NCI-H2081 treated with DMSO at 0.1 percent for 48 hours (cell line): ENCODE measurements at regions not wholly inside any gene's neighbourhood (a gene's known extent, or its start where the extent isn't known, plus 50 kb on each side); places are given as distances from the start of the nearest gene placed in this dataset.
"Not testable (repeated sequence)": the region's sequence is repeated elsewhere in the genome, so short reads cannot be mapped to it uniquely, and the experiment has no call there.

Experiments
- DNase-seq: peaks from one replicate; lab custom pipeline; 2025; lab: John Stamatoyannopoulos, UW

DNA sequence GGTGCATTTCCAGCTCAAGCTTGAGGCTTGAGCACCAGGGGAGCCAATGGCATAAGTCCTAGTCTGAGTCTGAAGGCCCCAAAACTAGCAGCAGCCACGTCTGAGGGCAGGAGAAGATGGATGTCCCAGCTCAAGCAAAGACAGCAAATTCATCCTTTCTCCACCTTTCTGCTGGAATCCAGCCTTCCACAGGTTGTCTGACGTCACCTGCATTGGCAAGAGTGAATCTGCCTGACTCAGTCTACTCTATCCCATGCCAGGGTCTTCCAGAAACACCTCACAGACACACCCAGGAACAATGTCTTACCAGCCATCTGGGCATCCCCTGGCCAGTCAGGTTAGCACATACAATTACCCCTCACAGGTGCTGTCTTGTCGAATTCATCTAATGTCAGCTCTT lies 76.2 kb upstream of the SOX11 start:
- DNase-seq, result no peak

DNA sequence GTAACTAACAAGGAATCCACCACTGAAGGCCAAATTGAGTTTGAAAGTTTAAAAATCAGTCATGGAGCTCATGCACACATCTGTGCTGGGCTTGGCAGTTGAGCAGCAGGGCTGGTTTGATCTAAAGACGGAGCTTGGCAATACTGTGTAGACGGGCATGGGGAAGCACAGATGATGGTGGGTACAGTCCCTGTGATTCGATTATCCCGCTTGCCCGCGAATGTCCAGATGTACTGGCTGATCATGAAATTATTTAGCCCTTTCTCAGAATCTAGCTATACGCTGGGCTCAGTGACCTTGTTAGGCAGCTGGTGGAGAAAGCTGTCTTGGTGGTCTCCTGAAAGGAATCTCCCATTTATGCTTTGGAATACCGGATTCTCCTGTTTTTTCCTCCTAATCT lies 74.8 kb upstream of the SOX11 start:
- DNase-seq, result no peak

DNA sequence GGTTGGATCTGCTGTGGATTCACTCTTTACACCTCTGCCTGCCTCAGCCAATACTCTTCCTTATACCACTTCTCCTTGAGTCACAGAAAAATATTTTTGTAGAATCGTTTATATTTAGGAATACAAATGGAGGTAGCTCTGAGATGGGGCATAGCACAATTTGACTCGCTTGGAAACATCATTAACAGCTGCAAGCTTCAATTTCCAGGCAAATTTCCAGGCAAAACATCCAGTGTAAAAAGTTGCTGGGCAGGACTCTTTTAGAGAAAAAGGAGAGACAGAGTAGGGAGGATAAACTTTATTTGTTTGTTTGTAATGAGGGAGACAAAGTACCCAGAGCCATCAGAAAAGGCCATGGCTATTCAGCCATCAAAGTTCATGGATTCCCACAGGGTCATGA lies 74.4 kb upstream of the SOX11 start:
- no peak for DNase-seq

DNA sequence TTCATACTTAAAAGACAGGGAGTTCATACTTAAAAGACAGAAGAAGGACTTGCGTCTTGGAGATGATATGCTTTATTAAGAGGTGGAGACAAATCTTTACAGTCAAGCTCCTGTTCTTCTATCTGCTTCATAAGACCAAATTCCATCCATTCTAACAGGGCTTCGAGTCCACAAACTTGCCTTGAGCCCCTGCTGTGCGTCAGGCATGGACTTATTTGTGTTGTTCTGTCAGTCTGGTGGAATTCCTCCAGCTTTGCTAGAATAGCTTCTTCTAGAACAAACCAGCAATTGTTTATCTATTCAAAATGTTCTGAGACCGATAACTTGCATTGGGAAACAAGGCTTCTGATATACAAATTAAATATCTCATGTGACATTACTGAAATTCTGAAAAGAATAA lies 73.9 kb upstream of the SOX11 start:
- no peak for DNase-seq

DNA sequence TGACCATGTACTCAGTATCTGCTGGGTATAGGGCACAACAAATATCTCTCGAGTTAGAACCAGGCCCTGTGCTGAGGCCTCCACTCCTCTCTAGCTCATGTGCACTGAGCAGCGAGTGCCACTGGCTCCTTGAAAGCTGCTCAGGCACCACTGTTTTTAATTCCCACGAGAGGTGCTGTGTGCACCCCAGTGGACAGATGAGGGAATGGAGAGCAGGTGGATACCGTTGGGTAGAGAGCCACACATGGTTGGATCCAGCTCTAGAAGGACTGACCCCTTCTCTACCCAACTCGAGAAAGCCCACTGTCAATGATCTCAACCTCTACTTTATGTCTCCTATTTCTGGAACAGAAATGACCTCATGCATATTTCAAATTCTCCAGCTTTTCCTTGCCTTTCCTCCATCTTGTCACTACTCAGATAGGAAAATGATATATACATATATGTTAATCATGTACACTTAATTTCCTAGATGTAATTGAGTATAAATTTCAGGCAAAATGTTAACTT lies 66.6 kb upstream of the SOX11 start:
- not testable (repeated sequence) for DNase-seq

DNA sequence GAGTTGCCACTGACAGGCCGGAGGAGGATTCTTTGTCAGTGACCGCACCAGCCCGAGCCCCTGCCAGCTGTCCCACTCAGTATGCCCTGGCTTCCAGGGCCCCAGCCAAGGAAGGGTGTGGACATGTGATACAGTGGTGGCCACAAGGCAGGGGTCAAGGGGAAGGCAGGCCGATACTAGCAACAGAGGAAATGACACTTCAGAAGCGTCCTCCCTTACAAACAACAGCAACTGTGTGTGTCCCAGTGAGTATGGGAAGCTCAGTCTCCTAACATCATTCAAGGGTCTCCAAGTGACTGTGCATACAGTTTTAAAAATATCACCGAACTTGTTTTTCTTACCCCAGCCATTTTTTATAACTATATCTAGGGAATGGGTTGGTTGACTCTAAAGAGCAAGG lies 63.7 kb upstream of the SOX11 start:
- DNase-seq, result not testable (repeated sequence)

DNA sequence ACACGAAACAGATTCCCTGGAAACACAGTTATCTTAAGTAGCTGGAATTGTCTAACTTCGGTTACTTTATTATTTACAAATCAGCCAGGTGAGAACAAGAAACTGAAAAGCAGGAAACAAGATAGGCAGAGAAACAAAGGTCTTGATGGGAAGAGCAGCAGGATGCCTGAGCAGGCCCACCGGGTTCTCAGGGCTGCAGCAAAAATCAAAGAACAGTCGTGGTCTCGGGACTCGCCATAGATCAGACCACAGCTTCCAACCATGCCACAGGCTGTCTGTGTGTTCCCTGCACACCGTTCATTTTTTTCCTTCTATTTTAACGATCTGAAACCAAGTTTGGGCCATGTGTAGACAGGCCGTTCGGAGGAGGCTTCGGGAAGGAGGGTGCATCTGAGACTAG lies 62.7 kb upstream of the SOX11 start:
- DNase-seq, result not testable (repeated sequence)

DNA sequence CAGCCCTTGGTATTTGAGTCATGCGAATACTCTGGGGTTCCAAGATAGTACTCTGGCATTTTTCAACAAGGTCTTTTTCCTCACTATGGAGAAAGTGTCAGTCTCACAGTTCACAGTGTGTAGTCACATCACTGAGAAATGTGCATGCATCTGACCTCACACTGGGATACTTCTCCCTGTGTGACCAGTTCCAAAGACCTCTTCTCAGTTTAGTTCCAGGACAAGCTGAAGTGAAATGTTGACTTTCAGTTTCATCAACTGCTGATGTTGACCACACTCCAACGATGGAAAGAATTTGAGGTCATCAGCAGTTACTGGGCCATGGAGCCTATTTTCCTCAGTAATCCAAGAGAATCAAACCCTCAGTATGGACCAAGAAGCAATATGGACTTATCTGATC lies 55.1 kb upstream of the SOX11 start:
- DNase-seq, result not testable (repeated sequence)
